ENCODE measurements at regions not wholly inside any gene's neighbourhood (a gene's known extent, or its start where the extent isn't known, plus 50 kb on each side); places are given as distances from the start of the nearest gene placed in this dataset.

DNA sequence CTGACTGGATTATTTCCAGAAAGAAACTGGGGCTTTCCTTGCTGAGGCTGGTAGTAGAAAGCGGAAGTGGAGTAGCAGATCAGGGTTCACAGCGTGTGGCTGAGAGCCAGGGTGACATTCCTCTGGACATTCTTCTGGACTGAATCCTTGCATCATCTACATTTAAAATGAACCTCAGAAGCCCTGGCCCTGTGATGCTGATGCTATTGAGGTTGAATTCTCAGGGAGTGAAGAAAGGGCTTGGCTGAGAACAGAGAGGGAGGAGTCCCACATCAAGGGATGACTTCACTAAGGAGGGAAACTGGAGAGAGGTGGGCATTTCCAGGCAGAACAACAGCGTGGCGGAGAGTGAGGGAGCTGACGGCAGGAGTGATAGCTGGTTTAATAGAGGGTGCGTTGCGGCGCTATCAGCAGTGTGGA lies 102.3 kb upstream of the LMO4 start:
- Histone ChIP-seq H3K9me3 (ENCODE audit: low read length) (no peaks in the 10 kb centered on the region), H3K4me2 (ENCODE audit: low read length) (peak overlapping the region; percentile 49), H3K27ac (ENCODE audit: low read length) (peak overlapping the region; percentile 60), H3K9ac (ENCODE audit: low read length) (no peak overlapping the region), H3K79me2 (ENCODE audit: low read length) (no peaks in the 10 kb centered on the region), H3K9me2 (replicated peaks; ENCODE audit: low read length) (no peaks in the 10 kb centered on the region; the same call in 1 of the 2 replicates), H3K36me3 (ENCODE audit: low read depth, low read length) (no peaks in the 10 kb centered on the region), H3K27me3 (ENCODE audit: low read length) (no peaks in the 10 kb centered on the region), H4K20me1 (ENCODE audit: low read length) (no peaks in the 10 kb centered on the region), H3K4me3 (ENCODE audit: low read length) (no peak overlapping the region), H3F3A (ENCODE audit: low read length, unreplicated experiment) (no peaks in the 10 kb centered on the region), H2AFZ (ENCODE audit: low read length) (peak overlapping the region; percentile 46), H3K4me1 (ENCODE audit: insufficient read depth, low read length) (peaks cover 40% of the 10 kb centered on the region)
- CTCF ChIA-PET = interaction anchor here (0.5 kb wide), 1 partner anchor 49 kb away, joined by 3 read pairs; no protein-coding TSS in a partner anchor
- intact Hi-C loops (cut with micrococcal nuclease) = no loop called here
- DNase-seq (peak; percentile 96), ATAC-seq (peak; percentile 69)
- BruUV-seq (replicated peaks) = no TSS peak
- POLR2A ChIA-PET (ENCODE audit: unreplicated experiment) = no interaction called here
- no peak for TF ChIP-seq EZH2phosphoT487 (IDR thresholded peaks at IDR 0.05; ENCODE audit: borderline replicate concordance, low read length)
- TF ChIP-seq, protein P1, sequence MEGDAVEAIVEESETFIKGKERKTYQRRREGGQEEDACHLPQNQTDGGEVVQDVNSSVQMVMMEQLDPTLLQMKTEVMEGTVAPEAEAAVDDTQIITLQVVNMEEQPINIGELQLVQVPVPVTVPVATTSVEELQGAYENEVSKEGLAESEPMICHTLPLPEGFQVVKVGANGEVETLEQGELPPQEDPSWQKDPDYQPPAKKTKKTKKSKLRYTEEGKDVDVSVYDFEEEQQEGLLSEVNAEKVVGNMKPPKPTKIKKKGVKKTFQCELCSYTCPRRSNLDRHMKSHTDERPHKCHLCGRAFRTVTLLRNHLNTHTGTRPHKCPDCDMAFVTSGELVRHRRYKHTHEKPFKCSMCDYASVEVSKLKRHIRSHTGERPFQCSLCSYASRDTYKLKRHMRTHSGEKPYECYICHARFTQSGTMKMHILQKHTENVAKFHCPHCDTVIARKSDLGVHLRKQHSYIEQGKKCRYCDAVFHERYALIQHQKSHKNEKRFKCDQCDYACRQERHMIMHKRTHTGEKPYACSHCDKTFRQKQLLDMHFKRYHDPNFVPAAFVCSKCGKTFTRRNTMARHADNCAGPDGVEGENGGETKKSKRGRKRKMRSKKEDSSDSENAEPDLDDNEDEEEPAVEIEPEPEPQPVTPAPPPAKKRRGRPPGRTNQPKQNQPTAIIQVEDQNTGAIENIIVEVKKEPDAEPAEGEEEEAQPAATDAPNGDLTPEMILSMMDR (conservative IDR thresholded peaks at IDR 0.05; ENCODE audit: low read depth, low read length) = no peak
- no peak for TF ChIP-seq EZH2 (IDR thresholded peaks at IDR 0.05; ENCODE audit: low read length, unreplicated experiment)

DNA sequence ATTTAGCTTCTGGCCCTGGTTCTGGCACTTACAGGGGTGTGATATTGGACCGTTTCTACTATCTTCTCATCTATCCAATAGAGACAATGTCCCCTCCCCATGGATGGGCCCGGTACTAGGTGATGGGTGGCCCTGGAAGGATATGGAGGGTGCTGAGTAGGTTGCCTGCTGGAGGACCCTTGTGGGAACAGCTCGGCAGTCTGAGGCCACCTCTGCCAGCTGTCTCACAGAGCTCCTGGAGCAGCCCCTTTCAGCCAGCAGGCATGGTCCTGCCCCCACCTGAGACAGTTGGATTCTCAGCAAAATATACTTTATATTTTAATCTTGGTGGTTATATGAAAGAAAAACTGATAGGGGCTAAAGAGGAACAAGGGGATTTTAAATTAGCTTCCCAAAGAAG lies 101.0 kb upstream of the LMO4 start:
- POLR2A ChIA-PET (ENCODE audit: unreplicated experiment) = no interaction called here

DNA sequence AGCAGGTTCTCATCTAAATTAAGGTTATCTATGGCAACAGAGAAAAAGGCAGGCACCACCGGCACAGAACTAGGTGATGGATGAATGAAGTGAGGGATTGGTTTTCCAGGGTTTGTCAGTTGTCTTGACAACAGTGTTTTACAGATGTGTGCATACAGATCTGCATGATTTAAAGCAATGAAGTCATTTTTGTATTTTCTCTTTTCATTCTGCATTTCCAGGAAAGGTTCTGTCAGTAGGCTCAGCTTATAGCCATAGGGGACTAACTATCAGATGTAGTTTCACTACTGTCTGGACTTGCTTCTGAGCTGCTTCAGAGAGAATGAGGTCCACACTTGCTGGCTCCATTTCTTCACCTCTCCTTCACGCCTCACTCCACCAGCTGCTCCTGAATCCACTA lies 98.2 kb upstream of the LMO4 start:
- no TSS peak for BruUV-seq (replicated peaks)
- ATAC-seq (no peak), DNase-seq (no peak)
- H3K9me2 ChIP-seq (replicated peaks; ENCODE audit: low read length) = no peaks in the 10 kb centered on the region
- no peaks in the 10 kb centered on the region for H3K9me3 ChIP-seq (ENCODE audit: low read length)
- intact Hi-C loops (cut with micrococcal nuclease) = no loop called here
- no peak overlapping the region for H3K9ac ChIP-seq (ENCODE audit: low read length)
- H2AFZ ChIP-seq (ENCODE audit: low read length) = no peak overlapping the region
- H4K20me1 ChIP-seq (ENCODE audit: low read length) = no peaks in the 10 kb centered on the region
- ChIA-PET CTCF (no interaction called here), POLR2A (ENCODE audit: unreplicated experiment) (interaction anchor here (1.0 kb wide), 1 partner anchor 12 kb away, joined by 5 read pairs; no protein-coding TSS in a partner anchor)
- no peaks in the 10 kb centered on the region for H3K36me3 ChIP-seq (ENCODE audit: low read depth, low read length)
- no peak overlapping the region for H3K4me2 ChIP-seq (ENCODE audit: low read length)
- no peaks in the 10 kb centered on the region for H3K27me3 ChIP-seq (ENCODE audit: low read length)
- TF ChIP-seq EZH2phosphoT487 (IDR thresholded peaks at IDR 0.05; ENCODE audit: borderline replicate concordance, low read length) (no peak), EZH2 (IDR thresholded peaks at IDR 0.05; ENCODE audit: low read length, unreplicated experiment) (no peak)
- TF ChIP-seq, protein P1 (conservative IDR thresholded peaks at IDR 0.05; ENCODE audit: low read depth, low read length) = no peak
- H3K4me1 ChIP-seq (ENCODE audit: insufficient read depth, low read length) = peaks cover 17% of the 10 kb centered on the region
- no peaks in the 10 kb centered on the region for H3F3A ChIP-seq (ENCODE audit: low read length, unreplicated experiment)
- H3K79me2 ChIP-seq (ENCODE audit: low read length) = no peaks in the 10 kb centered on the region
- H3K27ac ChIP-seq (ENCODE audit: low read length) = no peak overlapping the region
- no peak overlapping the region for H3K4me3 ChIP-seq (ENCODE audit: low read length)

More for the DNA sequence above, 101.0 kb upstream of the LMO4 start:
- Histone ChIP-seq H3K9me3 (ENCODE audit: low read length) (no peaks in the 10 kb centered on the region), H3K79me2 (ENCODE audit: low read length) (no peaks in the 10 kb centered on the region), H3K27ac (ENCODE audit: low read length) (no peak overlapping the region), H3K4me3 (ENCODE audit: low read length) (no peak overlapping the region), H3K4me2 (ENCODE audit: low read length) (no peak overlapping the region), H2AFZ (ENCODE audit: low read length) (no peak overlapping the region), H3K4me1 (ENCODE audit: insufficient read depth, low read length) (peaks cover 37% of the 10 kb centered on the region), H3K27me3 (ENCODE audit: low read length) (no peaks in the 10 kb centered on the region), H3F3A (ENCODE audit: low read length, unreplicated experiment) (no peaks in the 10 kb centered on the region), H3K36me3 (ENCODE audit: low read depth, low read length) (no peaks in the 10 kb centered on the region), H3K9me2 (replicated peaks; ENCODE audit: low read length) (no peaks in the 10 kb centered on the region; the same call in 1 of the 2 replicates), H3K9ac (ENCODE audit: low read length) (no peak overlapping the region), H4K20me1 (ENCODE audit: low read length) (no peaks in the 10 kb centered on the region)
- BruUV-seq (replicated peaks) = no TSS peak
- TF ChIP-seq, protein P1 (conservative IDR thresholded peaks at IDR 0.05; ENCODE audit: low read depth, low read length) = no peak
- no peak for TF ChIP-seq EZH2 (IDR thresholded peaks at IDR 0.05; ENCODE audit: low read length, unreplicated experiment)
- no peak for TF ChIP-seq EZH2phosphoT487 (IDR thresholded peaks at IDR 0.05; ENCODE audit: borderline replicate concordance, low read length)
- CTCF ChIA-PET = no interaction called here
- intact Hi-C loops (cut with micrococcal nuclease) = no loop called here
- ATAC-seq = no peak
- no peak for DNase-seq
